ENCODE measurements at regions not wholly inside any gene's neighbourhood (a gene's known extent, or its start where the extent isn't known, plus 50 kb on each side); places are given as distances from the start of the nearest gene placed in this dataset.

GRCh38 chr12:33529810-33530209 is 90.2 kb upstream of the SYT10 start:
- TF ChIP-seq GABPA (IDR thresholded peaks at IDR 0.05; ENCODE audit: low read depth) (no peak), POLR2AphosphoS5 (IDR thresholded peaks at IDR 0.05; ENCODE audit: low read depth) (no peak), CTCF (IDR thresholded peaks at IDR 0.05; ENCODE audit: insufficient read depth, low read length) (no peak), SPI1 (IDR thresholded peaks at IDR 0.05; ENCODE audit: borderline replicate concordance, low read depth) (no peak), REST (IDR thresholded peaks at IDR 0.05; ENCODE audit: insufficient replicate concordance, low read depth) (no peak)
- Histone ChIP-seq H3K27ac (replicated peaks) (no peak overlapping the region), H3K27me3 (ENCODE audit: insufficient read depth, poor library complexity, severe bottlenecking) (no peaks in the 10 kb centered on the region), H3K4me3 (replicated peaks; ENCODE audit: insufficient read depth, low read length) (no peak overlapping the region)
- DNase-seq (ENCODE audit: low read depth in 1 of 2, low spot score in 1 of 2) = peak; percentile 17 to 54

GRCh38 chr12:33531261-33531660 is 91.6 kb upstream of the SYT10 start:
- H3K27me3 ChIP-seq (ENCODE audit: insufficient read depth, poor library complexity, severe bottlenecking) = no peaks in the 10 kb centered on the region
- DNase-seq (ENCODE audit: low read depth in 1 of 2, low spot score in 1 of 2) = no peak
- no peak overlapping the region for H3K27ac ChIP-seq (replicated peaks)
- no peak overlapping the region for H3K4me3 ChIP-seq (replicated peaks; ENCODE audit: insufficient read depth, low read length)
- TF ChIP-seq SPI1 (IDR thresholded peaks at IDR 0.05; ENCODE audit: borderline replicate concordance, low read depth) (no peak), POLR2AphosphoS5 (IDR thresholded peaks at IDR 0.05; ENCODE audit: low read depth) (no peak), REST (IDR thresholded peaks at IDR 0.05; ENCODE audit: insufficient replicate concordance, low read depth) (no peak), CTCF (IDR thresholded peaks at IDR 0.05; ENCODE audit: insufficient read depth, low read length) (no peak), GABPA (IDR thresholded peaks at IDR 0.05; ENCODE audit: low read depth) (no peak)

GRCh38 chr12:33533527-33533926 is 93.9 kb upstream of the SYT10 start:
- no peak for TF ChIP-seq GABPA (IDR thresholded peaks at IDR 0.05; ENCODE audit: low read depth)
- no peak for TF ChIP-seq SPI1 (IDR thresholded peaks at IDR 0.05; ENCODE audit: borderline replicate concordance, low read depth)
- TF ChIP-seq REST (IDR thresholded peaks at IDR 0.05; ENCODE audit: insufficient replicate concordance, low read depth) = no peak
- TF ChIP-seq CTCF (IDR thresholded peaks at IDR 0.05; ENCODE audit: insufficient read depth, low read length) = no peak
- TF ChIP-seq POLR2AphosphoS5 (IDR thresholded peaks at IDR 0.05; ENCODE audit: low read depth) = no peak
- H3K4me3 ChIP-seq (replicated peaks; ENCODE audit: insufficient read depth, low read length) = no peak overlapping the region
- H3K27ac ChIP-seq (replicated peaks) = no peak overlapping the region
- DNase-seq (ENCODE audit: low read depth in 1 of 2, low spot score in 1 of 2) = no peak
- no peaks in the 10 kb centered on the region for H3K27me3 ChIP-seq (ENCODE audit: insufficient read depth, poor library complexity, severe bottlenecking)
